HUES6 (cell line): ENCODE measurements at regions not wholly inside any gene's neighbourhood (a gene's known extent, or its start where the extent isn't known, plus 50 kb on each side); places are given as distances from the start of the nearest gene placed in this dataset.

ENCODE experiments used
- H3K27ac ChIP-seq: 2 replicates; pipeline ENCODE4 v1.7.0; 2013; ENCODE audit warnings: low read depth, mild to moderate bottlenecking, low read length, inconsistent platforms
- H3K27me3 ChIP-seq: 2 replicates; pipeline ENCODE4 v1.6.1; 2013; ENCODE audit warnings: low read length; ENCODE audit not compliant: control insufficient read depth, insufficient read depth
- H3K36me3 ChIP-seq: 2 replicates; pipeline ENCODE4 v1.6.1; 2013; ENCODE audit warnings: low read length; ENCODE audit not compliant: control insufficient read depth, insufficient read depth
- H3K4me1 ChIP-seq: 2 replicates; pipeline ENCODE4 v1.6.1; 2013; ENCODE audit warnings: low read length; ENCODE audit not compliant: control insufficient read depth, insufficient read depth
- H3K4me3 ChIP-seq: 2 replicates; pipeline ENCODE4 v1.5.1; 2013; ENCODE audit warnings: low read depth, low read length
- H3K9ac ChIP-seq: one replicate; pipeline ENCODE4 v1.6.1; 2013; ENCODE audit warnings: mild to moderate bottlenecking, low read length
- H3K9me3 ChIP-seq: 2 replicates; pipeline ENCODE4 v1.6.1; 2013; ENCODE audit warnings: low read depth, low read length; ENCODE audit not compliant: control insufficient read depth, insufficient read depth

DNA sequence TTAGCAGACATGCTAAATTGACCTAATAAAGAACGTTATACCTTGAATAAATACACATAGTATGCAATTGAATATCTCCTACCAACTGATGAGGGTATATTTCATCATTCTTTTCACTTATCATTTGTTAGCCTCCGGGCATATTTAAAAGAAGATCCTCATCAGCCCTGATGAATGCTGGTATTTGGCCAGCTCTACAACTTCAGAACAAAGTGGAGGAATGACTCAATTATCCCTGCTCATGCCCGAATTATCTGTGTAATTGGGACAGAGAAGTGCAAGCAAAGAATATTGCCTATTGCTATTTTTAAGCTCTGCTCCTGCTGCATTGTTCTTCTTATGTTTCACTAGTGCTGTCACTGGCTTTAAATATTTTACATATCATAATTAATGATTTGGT, 622.1 kb downstream of the METTL15 start:
- Histone ChIP-seq H3K27me3 (no peaks in the 10 kb centered on the region), H3K27ac (no peak overlapping the region), H3K4me1 (peaks cover 12% of the 10 kb centered on the region; the same call in 1 of the 2 replicates), H3K4me3 (no peak overlapping the region), H3K36me3 (no peaks in the 10 kb centered on the region), H3K9me3 (0 out of 2 replicates have a peak, but pooled peaks cover 3% of the 10 kb centered on the region), H3K9ac (no peak overlapping the region)

GRCh38 chr11:28729339-28729738, 621.2 kb downstream of the METTL15 start:
- no peaks in the 10 kb centered on the region for H3K36me3 ChIP-seq
- H3K9ac ChIP-seq, result no peak overlapping the region

DNA sequence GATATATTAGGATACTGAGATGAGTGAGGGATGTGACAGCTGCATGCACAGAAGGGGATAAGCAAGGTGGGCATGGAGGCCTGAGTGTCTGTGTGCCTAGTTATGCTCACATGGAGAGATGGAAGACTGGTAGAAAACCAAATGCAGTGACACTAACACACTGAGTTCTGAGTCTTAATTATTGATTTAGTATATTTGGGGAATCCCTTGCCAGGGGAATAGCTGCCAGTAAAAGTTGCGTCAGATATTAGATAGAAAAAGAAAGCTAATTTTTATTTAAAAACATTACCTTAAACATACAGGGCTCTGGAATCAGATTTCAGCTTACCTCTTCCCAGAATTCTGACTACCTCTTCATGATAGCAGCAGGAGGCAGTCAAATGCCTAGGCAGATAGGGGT, 620.5 kb downstream of the METTL15 start:
- Histone ChIP-seq H3K27me3 (no peaks in the 10 kb centered on the region), H3K27ac (no peak overlapping the region), H3K9ac (no peak overlapping the region), H3K4me1 (peaks cover 12% of the 10 kb centered on the region; the same call in 1 of the 2 replicates), H3K9me3 (0 out of 2 replicates have a peak, but pooled peaks cover 3% of the 10 kb centered on the region), H3K4me3 (no peak overlapping the region), H3K36me3 (no peaks in the 10 kb centered on the region)

More at GRCh38 chr11:28729339-28729738, 621.2 kb downstream of the METTL15 start:
- no peaks in the 10 kb centered on the region for H3K27me3 ChIP-seq
- no peak overlapping the region for H3K4me3 ChIP-seq
- 0 out of 2 replicates have a peak, but pooled peaks cover 3% of the 10 kb centered on the region for H3K9me3 ChIP-seq
- H3K4me1 ChIP-seq, result peaks cover 12% of the 10 kb centered on the region; the same call in 1 of the 2 replicates
- H3K27ac ChIP-seq, result no peak overlapping the region

DNA sequence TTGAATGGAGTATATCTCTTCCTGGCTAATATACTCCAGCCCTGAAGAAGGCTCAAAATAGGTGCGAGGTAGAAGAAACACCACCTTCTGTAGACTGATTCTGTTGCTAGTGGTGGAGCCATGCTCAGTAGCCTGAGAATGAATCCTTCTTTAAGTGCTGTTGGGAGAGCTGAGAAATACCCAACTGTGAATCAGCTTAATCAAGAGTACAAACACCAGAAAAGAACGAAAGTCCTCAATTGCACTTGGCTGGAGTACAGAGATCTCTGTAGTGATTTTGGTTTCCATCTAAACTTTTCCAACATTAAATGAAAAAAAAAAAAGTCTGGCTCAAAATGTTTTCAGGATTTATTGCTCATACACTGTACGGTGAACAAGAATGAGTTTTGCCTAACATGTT, 619.1 kb downstream of the METTL15 start:
- Histone ChIP-seq H3K9me3 (0 out of 2 replicates have a peak, but pooled peaks cover 3% of the 10 kb centered on the region), H3K4me3 (no peak overlapping the region), H3K27me3 (no peaks in the 10 kb centered on the region), H3K36me3 (no peaks in the 10 kb centered on the region), H3K4me1 (peaks cover 12% of the 10 kb centered on the region; the same call in 1 of the 2 replicates), H3K9ac (no peak overlapping the region), H3K27ac (no peak overlapping the region)

- no peak overlapping the region for H3K27ac ChIP-seq
- no peaks in the 10 kb centered on the region for H3K27me3 ChIP-seq
Observed at GRCh38 chr11:28726432-28726831, 618.2 kb downstream of the METTL15 start.

GRCh38 chr11:28715726-28716125, 607.5 kb downstream of the METTL15 start:
- H3K4me3 ChIP-seq, result no peak overlapping the region
- H3K27ac ChIP-seq, result no peak overlapping the region
- H3K27me3 ChIP-seq, result no peaks in the 10 kb centered on the region
- H3K4me1 ChIP-seq, result peaks cover 16% of the 10 kb centered on the region
- H3K9ac ChIP-seq, result no peak overlapping the region
- H3K36me3 ChIP-seq, result no peaks in the 10 kb centered on the region
- no peaks in the 10 kb centered on the region for H3K9me3 ChIP-seq

More at GRCh38 chr11:28726432-28726831, 618.2 kb downstream of the METTL15 start:
- Histone ChIP-seq H3K4me3 (no peak overlapping the region), H3K4me1 (peaks cover 5% of the 10 kb centered on the region; the same call in 1 of the 2 replicates), H3K36me3 (no peaks in the 10 kb centered on the region), H3K9ac (no peak overlapping the region), H3K9me3 (0 out of 2 replicates have a peak, but pooled peaks cover 3% of the 10 kb centered on the region)

DNA sequence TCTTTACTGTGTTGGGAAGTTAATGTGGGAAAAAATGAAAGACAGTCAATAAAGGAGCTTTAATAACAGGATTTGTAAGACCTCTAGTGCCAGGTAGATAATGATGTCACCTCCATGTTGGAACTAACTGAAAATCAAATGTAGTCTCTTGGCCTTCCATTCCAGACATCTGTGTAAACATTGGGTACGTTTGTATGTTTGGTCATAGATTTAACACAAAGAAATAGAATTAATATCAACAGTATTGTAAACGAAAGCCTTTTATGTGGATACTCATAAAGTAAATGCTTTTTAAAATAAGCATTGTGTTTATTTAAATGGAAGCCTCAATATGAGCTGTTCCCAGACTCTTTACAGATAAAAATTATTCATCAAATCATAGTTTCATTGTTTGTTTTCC, 605.7 kb downstream of the METTL15 start:
- Histone ChIP-seq H3K4me1 (peaks cover 16% of the 10 kb centered on the region), H3K36me3 (no peaks in the 10 kb centered on the region), H3K27ac (no peak overlapping the region), H3K9me3 (no peaks in the 10 kb centered on the region), H3K4me3 (no peak overlapping the region), H3K27me3 (no peaks in the 10 kb centered on the region), H3K9ac (no peak overlapping the region)

GRCh38 chr11:28708075-28708474, 599.9 kb downstream of the METTL15 start:
- Histone ChIP-seq H3K4me1 (no peaks in the 10 kb centered on the region), H3K27ac (no peak overlapping the region), H3K27me3 (no peaks in the 10 kb centered on the region), H3K4me3 (no peak overlapping the region), H3K9me3 (no peaks in the 10 kb centered on the region), H3K36me3 (no peaks in the 10 kb centered on the region), H3K9ac (no peak overlapping the region)

GRCh38 chr11:28704801-28705200, 596.6 kb downstream of the METTL15 start:
- H3K4me1 ChIP-seq, result no peaks in the 10 kb centered on the region
- no peaks in the 10 kb centered on the region for H3K27me3 ChIP-seq
- H3K9ac ChIP-seq, result no peak overlapping the region
- H3K36me3 ChIP-seq, result no peaks in the 10 kb centered on the region
- H3K4me3 ChIP-seq, result no peak overlapping the region
- no peaks in the 10 kb centered on the region for H3K9me3 ChIP-seq
- H3K27ac ChIP-seq, result no peak overlapping the region

GRCh38 chr11:28703371-28703770, 595.2 kb downstream of the METTL15 start:
- Histone ChIP-seq H3K27me3 (no peaks in the 10 kb centered on the region), H3K4me3 (no peak overlapping the region), H3K9me3 (no peaks in the 10 kb centered on the region), H3K4me1 (no peaks in the 10 kb centered on the region), H3K9ac (no peak overlapping the region), H3K36me3 (no peaks in the 10 kb centered on the region), H3K27ac (no peak overlapping the region)

GRCh38 chr11:28702871-28703270, 594.7 kb downstream of the METTL15 start:
- Histone ChIP-seq H3K36me3 (no peaks in the 10 kb centered on the region), H3K27ac (no peak overlapping the region), H3K4me1 (no peaks in the 10 kb centered on the region), H3K27me3 (no peaks in the 10 kb centered on the region), H3K4me3 (no peak overlapping the region), H3K9ac (no peak overlapping the region), H3K9me3 (no peaks in the 10 kb centered on the region)

- Histone ChIP-seq H3K4me1 (no peaks in the 10 kb centered on the region), H3K27ac (no peak overlapping the region), H3K27me3 (no peaks in the 10 kb centered on the region), H3K9me3 (no peaks in the 10 kb centered on the region), H3K36me3 (no peaks in the 10 kb centered on the region), H3K4me3 (no peak overlapping the region), H3K9ac (no peak overlapping the region)
Observed at GRCh38 chr11:28702450-28702790, 594.2 kb downstream of the METTL15 start.
